C4-2B (cell line): ENCODE measurements at regions not wholly inside any gene's neighbourhood (a gene's known extent, or its start where the extent isn't known, plus 50 kb on each side); places are given as distances from the start of the nearest gene placed in this dataset.

Experiments
- ZFX ChIP-seq: fragments of 450-650 bp; IDR thresholded peaks from 2 replicates; pipeline ENCODE4 v1.6.1; 2017
- TF ChIP-seq, protein P1 (sequence below): fragments of 450-650 bp; conservative IDR thresholded peaks from 2 replicates; pipeline ENCODE4 v1.5.1; 2017; ENCODE audit warnings: mild to moderate bottlenecking

DNA sequence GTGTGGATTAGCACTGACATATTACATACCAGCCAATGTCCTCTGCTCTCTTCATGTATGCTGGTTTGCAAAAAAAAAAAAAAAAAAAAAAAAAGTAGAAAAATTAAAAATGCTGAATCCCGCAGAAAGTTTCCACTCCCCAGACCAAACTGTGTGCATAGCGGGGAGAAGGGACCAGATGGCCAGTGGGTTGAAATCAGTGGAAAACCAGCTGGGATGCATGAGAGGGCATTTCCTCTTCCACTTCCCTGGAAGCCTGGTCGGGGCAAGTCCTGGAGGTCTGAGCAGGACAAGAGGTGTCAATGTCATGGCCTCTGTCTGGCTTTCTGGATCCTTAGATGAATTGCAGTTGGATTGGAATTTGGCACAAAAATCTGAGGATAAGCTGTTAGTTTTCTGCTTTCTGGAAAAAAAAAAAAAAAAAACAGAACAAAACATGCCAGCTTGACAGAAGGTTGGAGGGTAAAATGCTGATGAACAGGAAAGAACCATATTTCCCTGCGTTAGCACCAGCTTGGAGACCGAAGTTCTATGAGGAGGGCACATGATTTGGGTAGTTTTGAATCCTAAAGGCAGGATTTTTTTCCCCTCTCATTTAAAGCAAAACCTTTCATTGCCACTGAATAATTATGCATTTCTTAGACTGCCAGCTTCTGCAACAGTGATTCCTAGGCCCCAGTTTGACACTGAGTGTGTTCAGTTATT is 941.5 kb upstream of the EEF2KMT start:
- TF ChIP-seq, protein P1, sequence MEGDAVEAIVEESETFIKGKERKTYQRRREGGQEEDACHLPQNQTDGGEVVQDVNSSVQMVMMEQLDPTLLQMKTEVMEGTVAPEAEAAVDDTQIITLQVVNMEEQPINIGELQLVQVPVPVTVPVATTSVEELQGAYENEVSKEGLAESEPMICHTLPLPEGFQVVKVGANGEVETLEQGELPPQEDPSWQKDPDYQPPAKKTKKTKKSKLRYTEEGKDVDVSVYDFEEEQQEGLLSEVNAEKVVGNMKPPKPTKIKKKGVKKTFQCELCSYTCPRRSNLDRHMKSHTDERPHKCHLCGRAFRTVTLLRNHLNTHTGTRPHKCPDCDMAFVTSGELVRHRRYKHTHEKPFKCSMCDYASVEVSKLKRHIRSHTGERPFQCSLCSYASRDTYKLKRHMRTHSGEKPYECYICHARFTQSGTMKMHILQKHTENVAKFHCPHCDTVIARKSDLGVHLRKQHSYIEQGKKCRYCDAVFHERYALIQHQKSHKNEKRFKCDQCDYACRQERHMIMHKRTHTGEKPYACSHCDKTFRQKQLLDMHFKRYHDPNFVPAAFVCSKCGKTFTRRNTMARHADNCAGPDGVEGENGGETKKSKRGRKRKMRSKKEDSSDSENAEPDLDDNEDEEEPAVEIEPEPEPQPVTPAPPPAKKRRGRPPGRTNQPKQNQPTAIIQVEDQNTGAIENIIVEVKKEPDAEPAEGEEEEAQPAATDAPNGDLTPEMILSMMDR: no peak
- TF ChIP-seq ZFX: no peak
